C4-2B (cell line): ENCODE measurements at regions not wholly inside any gene's neighbourhood (a gene's known extent, or its start where the extent isn't known, plus 50 kb on each side); places are given as distances from the start of the nearest gene placed in this dataset.

Experiments
- ZFX ChIP-seq: fragments of 450-650 bp; IDR thresholded peaks from 2 replicates; pipeline ENCODE4 v1.6.1; 2017
- TF ChIP-seq, protein P1 (sequence below): fragments of 450-650 bp; conservative IDR thresholded peaks from 2 replicates; pipeline ENCODE4 v1.5.1; 2017; ENCODE audit warnings: mild to moderate bottlenecking

GRCh38 chr5:172503925-172504700, 49.8 kb upstream of the SH3PXD2B start:
- TF ChIP-seq, protein P1, sequence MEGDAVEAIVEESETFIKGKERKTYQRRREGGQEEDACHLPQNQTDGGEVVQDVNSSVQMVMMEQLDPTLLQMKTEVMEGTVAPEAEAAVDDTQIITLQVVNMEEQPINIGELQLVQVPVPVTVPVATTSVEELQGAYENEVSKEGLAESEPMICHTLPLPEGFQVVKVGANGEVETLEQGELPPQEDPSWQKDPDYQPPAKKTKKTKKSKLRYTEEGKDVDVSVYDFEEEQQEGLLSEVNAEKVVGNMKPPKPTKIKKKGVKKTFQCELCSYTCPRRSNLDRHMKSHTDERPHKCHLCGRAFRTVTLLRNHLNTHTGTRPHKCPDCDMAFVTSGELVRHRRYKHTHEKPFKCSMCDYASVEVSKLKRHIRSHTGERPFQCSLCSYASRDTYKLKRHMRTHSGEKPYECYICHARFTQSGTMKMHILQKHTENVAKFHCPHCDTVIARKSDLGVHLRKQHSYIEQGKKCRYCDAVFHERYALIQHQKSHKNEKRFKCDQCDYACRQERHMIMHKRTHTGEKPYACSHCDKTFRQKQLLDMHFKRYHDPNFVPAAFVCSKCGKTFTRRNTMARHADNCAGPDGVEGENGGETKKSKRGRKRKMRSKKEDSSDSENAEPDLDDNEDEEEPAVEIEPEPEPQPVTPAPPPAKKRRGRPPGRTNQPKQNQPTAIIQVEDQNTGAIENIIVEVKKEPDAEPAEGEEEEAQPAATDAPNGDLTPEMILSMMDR = no peak
- no peak for TF ChIP-seq ZFX
